Endothelial cell of umbilical vein (primary cell): ENCODE measurements at regions not wholly inside any gene's neighbourhood (a gene's known extent, or its start where the extent isn't known, plus 50 kb on each side); places are given as distances from the start of the nearest gene placed in this dataset.

ENCODE experiments used
- BruUV-seq: library from RNA; stranded (reverse); fragments of 400-500 nt; replicated peaks from 2 replicates; lab custom pipeline; 2021; lab: Mats Ljungman, UMichigan
- CTCF ChIA-PET: fragments of 300-600, 350-600 bp; sonication (Branson Sonifier 250); formaldehyde crosslinking; loops from one replicate; lab custom pipeline; 2021; ENCODE audit warnings: antibody characterized with exemption, inconsistent platforms; lab: Charles Lee
- POLR2A ChIA-PET: fragments of 300-600, 350-600 bp; sonication (Branson Sonifier 250); formaldehyde crosslinking; loops from one replicate; lab custom pipeline; 2021; ENCODE audit warnings: antibody characterized with exemption, inconsistent platforms; lab: Charles Lee
- DNase-seq: peaks from one replicate; pipeline ENCODE4 v3.0.0-alpha.2; 2011; ENCODE audit warnings: low read depth, low spot score
- FAIRE-seq: peaks from 2 replicates; lab custom pipeline; 2011; peaks lifted over from hg19 to GRCh38; lab: Jason Lieb, UNC
- H2AFZ ChIP-seq: 2 replicates; pipeline ENCODE4 v1.6.0; 2012; ENCODE audit warnings: low read depth, low read length, control low read depth, inconsistent platforms
- H3K27ac ChIP-seq: 2 replicates; pipeline ENCODE4 v1.5.1; 2011; ENCODE audit warnings: low read depth, mild to moderate bottlenecking, control low read depth, low read length, moderate library complexity; ENCODE audit not compliant: insufficient read depth
- H3K27me3 ChIP-seq, 2 experiments: 2 replicates each; pipeline versions ENCODE4 v1.6.0 to v1.6.1; 2011; ENCODE audit warnings: low read length in 2 of 2, mixed read lengths in 1 of 2; ENCODE audit not compliant: control insufficient read depth in 2 of 2, insufficient read depth in 2 of 2
- H3K36me3 ChIP-seq, 2 experiments: 2 replicates in 1 of 2; 3 replicates in 1 of 2; pipeline ENCODE4 v1.5.1; 2011; ENCODE audit warnings: low read length in 2 of 2, mild to moderate bottlenecking in 1 of 2, moderate library complexity in 1 of 2; ENCODE audit not compliant: control insufficient read depth in 2 of 2, insufficient read depth in 2 of 2; ENCODE audit errors: extremely low read depth in 1 of 2
- H3K4me1 ChIP-seq: 3 replicates; pipeline ENCODE4 v1.5.1; 2011; ENCODE audit warnings: mild to moderate bottlenecking, low read length; ENCODE audit not compliant: control insufficient read depth, insufficient read depth; ENCODE audit errors: extremely low read depth
- H3K4me2 ChIP-seq: 2 replicates; pipeline ENCODE4 v1.6.1; 2011; ENCODE audit warnings: low read length, control low read depth, mixed read lengths; ENCODE audit not compliant: insufficient read depth
- H3K4me3 ChIP-seq, 3 experiments: fragments of 200-600 bp in 1 of 3; sonication (generic), shearing (Covaris generic) in 1 of 3; replicated peaks in 1 of 3; 2 replicates each; pipeline ENCODE4 v1.5.1; 2011 to 2016; ENCODE audit warnings: control low read depth in 3 of 3, low read length in 3 of 3, mild to moderate bottlenecking in 2 of 3, inconsistent platforms in 1 of 3, low read depth in 1 of 3, moderate library complexity in 1 of 3; ENCODE audit not compliant: insufficient read depth in 1 of 3
- H3K79me2 ChIP-seq: 2 replicates; pipeline ENCODE4 v1.6.0; 2012; ENCODE audit warnings: low read length, inconsistent platforms; ENCODE audit not compliant: control insufficient read depth, insufficient read depth
- H3K9ac ChIP-seq: replicated peaks from 2 replicates; pipeline ENCODE3; 2011; ENCODE audit warnings: low read length, control low read depth; ENCODE audit not compliant: insufficient read depth; ENCODE audit errors: extremely low read depth
- H3K9me1 ChIP-seq: replicated peaks from 3 replicates; pipeline ENCODE4 v1.6.0; 2011; ENCODE audit warnings: mild to moderate bottlenecking, low read length; ENCODE audit not compliant: control insufficient read depth, insufficient read depth; ENCODE audit errors: extremely low read depth
- H3K9me3 ChIP-seq: replicated peaks from 2 replicates; pipeline ENCODE4 v1.5.1; 2012; ENCODE audit warnings: low read length, inconsistent platforms; ENCODE audit not compliant: control insufficient read depth, insufficient read depth
- H4K20me1 ChIP-seq: replicated peaks from 2 replicates; pipeline ENCODE3; 2011; ENCODE audit warnings: mild to moderate bottlenecking, low read length; ENCODE audit not compliant: control insufficient read depth, insufficient read depth; ENCODE audit errors: extremely low read depth
- EZH2 ChIP-seq: IDR thresholded peaks from 2 replicates; pipeline ENCODE4 v1.6.1; 2012; ENCODE audit warnings: borderline replicate concordance, low read depth, mild to moderate bottlenecking, moderate library complexity, low read length, inconsistent platforms; ENCODE audit not compliant: severe bottlenecking
- FOS ChIP-seq: IDR thresholded peaks from 2 replicates; pipeline ENCODE4 v1.6.1; 2011; ENCODE audit warnings: mild to moderate bottlenecking, low read length, moderate library complexity, borderline replicate concordance; ENCODE audit not compliant: insufficient read depth
- GATA2 ChIP-seq: IDR thresholded peaks from 2 replicates; pipeline ENCODE4 v1.7.0; 2011; ENCODE audit warnings: low read depth, mild to moderate bottlenecking, moderate library complexity, mixed read lengths, low read length; ENCODE audit not compliant: insufficient read length, insufficient read depth
- JUN ChIP-seq: IDR thresholded peaks from 2 replicates; pipeline ENCODE4 v1.6.1; 2011; ENCODE audit warnings: borderline replicate concordance, low read depth; ENCODE audit not compliant: insufficient read length, insufficient read depth
- MYC ChIP-seq: IDR thresholded peaks from one replicate; pipeline ENCODE4 v1.6.1; 2011; ENCODE audit warnings: mild to moderate bottlenecking, low read depth, low read length
- POLR2A ChIP-seq: IDR thresholded peaks from 2 replicates; pipeline ENCODE4 v1.6.1; 2012; ENCODE audit warnings: low read depth, mild to moderate bottlenecking, control low read depth, low read length
- POLR2AphosphoS5 ChIP-seq: IDR thresholded peaks from 2 replicates; pipeline ENCODE4 v1.6.1; 2012; ENCODE audit warnings: low read depth, mild to moderate bottlenecking, control low read depth, low read length, moderate library complexity; ENCODE audit not compliant: insufficient read depth
- dilution Hi-C: fragments of 300-500 bp; cut with MboI; formaldehyde crosslinking; loops from one replicate; pipeline ENCODE4 v1.15.0; 2019; ENCODE audit warnings: low sequenced_read_pairs; ENCODE audit not compliant: extremely low pct_ligation_motif_present
- intact Hi-C: fragments of 100-400 bp; cut with micrococcal nuclease; formaldehyde crosslinking; loops from one replicate; pipeline ENCODE4 v1.10.0; 2022
- TF ChIP-seq, protein P1 (sequence below): IDR thresholded peaks from 2 replicates; pipeline ENCODE4 v1.6.1; 2011; ENCODE audit not compliant: insufficient read depth, insufficient read length
- TF ChIP-seq, protein P2 (sequence below), 2 donors: IDR thresholded peaks; 1 replicate in 1 of 2; 2 replicates in 1 of 2; pipeline ENCODE4 v1.5.1; 2011; ENCODE audit warnings: low read length in 2 of 2, mild to moderate bottlenecking in 2 of 2, moderate library complexity in 2 of 2, control low read depth in 1 of 2, inconsistent platforms in 1 of 2, low read depth in 1 of 2; ENCODE audit not compliant: insufficient read depth in 1 of 2; ENCODE audit errors: extremely low read depth in 1 of 2

DNA sequence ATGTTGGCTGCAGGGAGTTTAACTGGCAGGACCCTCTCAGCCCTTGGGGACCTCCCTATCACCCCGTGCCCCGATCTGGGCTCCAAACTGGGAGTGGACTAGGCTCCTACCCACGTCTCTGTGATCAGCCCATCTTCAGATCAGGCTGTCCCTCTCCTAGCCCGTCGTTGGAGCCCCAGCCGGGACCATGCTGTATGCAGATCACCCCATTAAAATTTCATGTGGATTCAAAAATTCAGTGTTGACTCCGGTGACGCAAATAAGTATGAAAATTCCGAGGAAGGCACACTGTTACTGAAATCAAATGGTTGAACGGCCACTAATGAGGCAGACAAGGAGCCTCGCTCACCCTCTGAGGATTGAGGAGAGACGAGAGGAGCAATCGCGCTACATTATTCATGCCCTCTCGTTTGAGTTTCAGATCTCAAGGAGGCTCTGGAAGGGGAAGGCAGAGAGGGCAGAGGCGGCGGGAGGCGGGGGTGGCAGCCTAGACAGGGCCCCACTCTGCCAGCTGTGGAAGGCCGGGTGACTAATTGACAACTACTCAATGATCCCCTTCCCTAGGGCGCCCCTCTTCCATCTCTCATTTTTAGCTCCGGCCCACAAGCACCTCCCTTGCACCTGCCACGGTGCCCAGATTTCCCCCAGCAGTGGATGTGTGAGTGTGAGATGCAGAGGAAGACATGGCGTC, 255.4 kb downstream of the MIAT start:
- no peak overlapping the region for H3K27ac ChIP-seq
- intact Hi-C loops = no loop called here
- no peak overlapping the region for H3K4me3 ChIP-seq
- H3K4me2 ChIP-seq = no peak overlapping the region
- H3K79me2 ChIP-seq = no peaks in the 10 kb centered on the region
- TF ChIP-seq, protein P1, sequence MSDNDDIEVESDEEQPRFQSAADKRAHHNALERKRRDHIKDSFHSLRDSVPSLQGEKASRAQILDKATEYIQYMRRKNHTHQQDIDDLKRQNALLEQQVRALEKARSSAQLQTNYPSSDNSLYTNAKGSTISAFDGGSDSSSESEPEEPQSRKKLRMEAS = no peak
- TF ChIP-seq EZH2 (no peak), POLR2A (no peak), POLR2AphosphoS5 (no peak), FOS (no peak), MYC (no peak), GATA2 (no peak), JUN (no peak)
- TF ChIP-seq, protein P2, sequence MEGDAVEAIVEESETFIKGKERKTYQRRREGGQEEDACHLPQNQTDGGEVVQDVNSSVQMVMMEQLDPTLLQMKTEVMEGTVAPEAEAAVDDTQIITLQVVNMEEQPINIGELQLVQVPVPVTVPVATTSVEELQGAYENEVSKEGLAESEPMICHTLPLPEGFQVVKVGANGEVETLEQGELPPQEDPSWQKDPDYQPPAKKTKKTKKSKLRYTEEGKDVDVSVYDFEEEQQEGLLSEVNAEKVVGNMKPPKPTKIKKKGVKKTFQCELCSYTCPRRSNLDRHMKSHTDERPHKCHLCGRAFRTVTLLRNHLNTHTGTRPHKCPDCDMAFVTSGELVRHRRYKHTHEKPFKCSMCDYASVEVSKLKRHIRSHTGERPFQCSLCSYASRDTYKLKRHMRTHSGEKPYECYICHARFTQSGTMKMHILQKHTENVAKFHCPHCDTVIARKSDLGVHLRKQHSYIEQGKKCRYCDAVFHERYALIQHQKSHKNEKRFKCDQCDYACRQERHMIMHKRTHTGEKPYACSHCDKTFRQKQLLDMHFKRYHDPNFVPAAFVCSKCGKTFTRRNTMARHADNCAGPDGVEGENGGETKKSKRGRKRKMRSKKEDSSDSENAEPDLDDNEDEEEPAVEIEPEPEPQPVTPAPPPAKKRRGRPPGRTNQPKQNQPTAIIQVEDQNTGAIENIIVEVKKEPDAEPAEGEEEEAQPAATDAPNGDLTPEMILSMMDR (IDR thresholded peaks at IDR 0.05; ENCODE audit: extremely low read depth in 1 of 2, insufficient read depth in 1 of 2, low read depth in 1 of 2, low read length in 2 of 2) = no peak
- H3K36me3 ChIP-seq = no peaks in the 10 kb centered on the region
- H3K9ac ChIP-seq = no peak overlapping the region
- no peaks in the 10 kb centered on the region for H4K20me1 ChIP-seq
- H3K4me1 ChIP-seq = no peaks in the 10 kb centered on the region
- H3K9me1 ChIP-seq = no peaks in the 10 kb centered on the region
- no peak overlapping the region for H2AFZ ChIP-seq
- ChIA-PET CTCF (no interaction called here), POLR2A (no interaction called here)
- dilution Hi-C loops = no loop called here
- H3K9me3 ChIP-seq = no peaks in the 10 kb centered on the region
- no TSS peak for BruUV-seq
- peaks cover 5 to 8% of the 10 kb centered on the region in 2 experiments for H3K27me3 ChIP-seq
- FAIRE-seq (no peak), DNase-seq (no peak)
